ENCODE measurements at regions not wholly inside any gene's neighbourhood (a gene's known extent, or its start where the extent isn't known, plus 50 kb on each side); places are given as distances from the start of the nearest gene placed in this dataset.

DNA sequence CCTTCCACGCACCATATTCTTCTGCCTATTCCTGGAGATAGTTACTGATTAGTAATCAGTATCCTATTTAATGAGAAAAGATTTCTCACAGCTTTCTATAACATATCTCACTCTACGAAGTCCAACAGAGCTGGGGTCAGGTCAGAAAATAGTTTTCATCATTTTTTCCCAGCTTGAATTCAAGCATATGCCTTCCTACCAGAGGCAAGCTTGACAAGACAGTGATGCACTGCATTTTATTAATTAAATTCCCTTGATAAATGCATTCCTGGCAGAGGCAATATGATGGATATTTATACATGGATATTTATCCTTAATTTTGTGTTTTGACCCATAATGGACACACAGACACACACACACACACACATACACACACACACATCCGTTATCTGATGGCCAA lies 961.4 kb downstream of the EPHA3 start:
- TF ChIP-seq, protein P1, sequence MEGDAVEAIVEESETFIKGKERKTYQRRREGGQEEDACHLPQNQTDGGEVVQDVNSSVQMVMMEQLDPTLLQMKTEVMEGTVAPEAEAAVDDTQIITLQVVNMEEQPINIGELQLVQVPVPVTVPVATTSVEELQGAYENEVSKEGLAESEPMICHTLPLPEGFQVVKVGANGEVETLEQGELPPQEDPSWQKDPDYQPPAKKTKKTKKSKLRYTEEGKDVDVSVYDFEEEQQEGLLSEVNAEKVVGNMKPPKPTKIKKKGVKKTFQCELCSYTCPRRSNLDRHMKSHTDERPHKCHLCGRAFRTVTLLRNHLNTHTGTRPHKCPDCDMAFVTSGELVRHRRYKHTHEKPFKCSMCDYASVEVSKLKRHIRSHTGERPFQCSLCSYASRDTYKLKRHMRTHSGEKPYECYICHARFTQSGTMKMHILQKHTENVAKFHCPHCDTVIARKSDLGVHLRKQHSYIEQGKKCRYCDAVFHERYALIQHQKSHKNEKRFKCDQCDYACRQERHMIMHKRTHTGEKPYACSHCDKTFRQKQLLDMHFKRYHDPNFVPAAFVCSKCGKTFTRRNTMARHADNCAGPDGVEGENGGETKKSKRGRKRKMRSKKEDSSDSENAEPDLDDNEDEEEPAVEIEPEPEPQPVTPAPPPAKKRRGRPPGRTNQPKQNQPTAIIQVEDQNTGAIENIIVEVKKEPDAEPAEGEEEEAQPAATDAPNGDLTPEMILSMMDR (IDR thresholded peaks at IDR 0.05) = no peak
- no peak for TF ChIP-seq POLR2A (IDR thresholded peaks at IDR 0.05)

Measured in Peyer's patch (tissue), 4 donors.